GM23248 (cell line): ENCODE measurements at regions not wholly inside any gene's neighbourhood (a gene's known extent, or its start where the extent isn't known, plus 50 kb on each side); places are given as distances from the start of the nearest gene placed in this dataset.

ENCODE experiments used
- DNase-seq: peaks from one replicate; pipeline ENCODE4 v3.0.0-alpha.2; 2015
- H2AFZ ChIP-seq: fragments of 200-600 bp; sonication (generic); 2 replicates; pipeline ENCODE4 v1.6.1; 2016; ENCODE audit warnings: antibody characterized with exemption
- H3F3A ChIP-seq: fragments of 200-600 bp; sonication (generic); 2 replicates; pipeline ENCODE4 v1.6.1; 2016; ENCODE audit warnings: mild to moderate bottlenecking, antibody characterized with exemption, mixed run types; ENCODE audit not compliant: insufficient read depth
- H3K27ac ChIP-seq: fragments of 200-600 bp; sonication (generic); 2 replicates; pipeline ENCODE4 v1.5.1; 2016; ENCODE audit warnings: mild to moderate bottlenecking
- H3K27me3 ChIP-seq: fragments of 200-600 bp; sonication (generic); replicated peaks from 2 replicates; pipeline ENCODE4 v1.6.1; 2016; ENCODE audit warnings: mild to moderate bottlenecking; ENCODE audit not compliant: insufficient read depth
- H3K36me3 ChIP-seq: fragments of 200-600 bp; sonication (generic); 2 replicates; pipeline ENCODE4 v1.6.1; 2016; ENCODE audit warnings: low read depth, mild to moderate bottlenecking
- H3K4me1 ChIP-seq: fragments of 200-600 bp; sonication (generic); 2 replicates; pipeline ENCODE4 v1.6.1; 2016; ENCODE audit warnings: mild to moderate bottlenecking; ENCODE audit not compliant: insufficient read depth
- H3K4me2 ChIP-seq: fragments of 200-600 bp; sonication (generic); one replicate; pipeline ENCODE4 v1.6.1; 2016; ENCODE audit warnings: mild to moderate bottlenecking; ENCODE audit not compliant: unreplicated experiment
- H3K4me3 ChIP-seq: fragments of 200-600 bp; sonication (generic); 2 replicates; pipeline ENCODE4 v1.5.1; 2016; ENCODE audit warnings: mild to moderate bottlenecking
- H3K79me2 ChIP-seq: fragments of 200-600 bp; sonication (generic); 2 replicates; pipeline ENCODE4 v1.6.1; 2016; ENCODE audit warnings: mild to moderate bottlenecking; ENCODE audit not compliant: insufficient read depth
- H3K9ac ChIP-seq: fragments of 200-600 bp; sonication (generic); 2 replicates; pipeline ENCODE4 v1.6.1; 2016; ENCODE audit warnings: mild to moderate bottlenecking
- H3K9me2 ChIP-seq: fragments of 200-600 bp; sonication (generic); 2 replicates; pipeline ENCODE4 v1.6.1; 2016; ENCODE audit warnings: mixed run types, mild to moderate bottlenecking, moderate library complexity; ENCODE audit not compliant: insufficient read depth
- H3K9me3 ChIP-seq: fragments of 200-600 bp; sonication (generic); one replicate; pipeline ENCODE4 v1.6.1; 2017; ENCODE audit warnings: low read depth
- H4K20me1 ChIP-seq: fragments of 200-600 bp; sonication (generic); 2 replicates; pipeline ENCODE4 v1.6.0; 2016; ENCODE audit not compliant: insufficient read depth
- EZH2 ChIP-seq: fragments of 200-600 bp; sonication (generic); IDR thresholded peaks from 2 replicates; pipeline ENCODE4 v1.6.1; 2018; ENCODE audit warnings: antibody characterized with exemption, mild to moderate bottlenecking; ENCODE audit not compliant: insufficient read depth, poor library complexity, severe bottlenecking
- EZH2phosphoT487 ChIP-seq: fragments of 200-600 bp; sonication (generic); IDR thresholded peaks from 2 replicates; pipeline ENCODE4 v1.6.1; 2018; ENCODE audit warnings: antibody characterized with exemption, moderate library complexity, mild to moderate bottlenecking, low read depth; ENCODE audit not compliant: insufficient read depth
- WGBS, 2 experiments: methylation state at CpG; one replicate each; pipeline ENCODE4 v1.1.6; 2015 to 2017; ENCODE audit warnings: low lambda C conversion rate in 2 of 2, low coverage in 1 of 2; ENCODE audit errors: missing lambda C conversion rate in 2 of 2; 5-methylcytosine and 5-hydroxymethylcytosine counted together
- in situ Hi-C: fragments of 300-500 bp; cut with MboI; formaldehyde crosslinking; loops from 2 replicates; pipeline ENCODE4 v1.15.0; 2020

DNA sequence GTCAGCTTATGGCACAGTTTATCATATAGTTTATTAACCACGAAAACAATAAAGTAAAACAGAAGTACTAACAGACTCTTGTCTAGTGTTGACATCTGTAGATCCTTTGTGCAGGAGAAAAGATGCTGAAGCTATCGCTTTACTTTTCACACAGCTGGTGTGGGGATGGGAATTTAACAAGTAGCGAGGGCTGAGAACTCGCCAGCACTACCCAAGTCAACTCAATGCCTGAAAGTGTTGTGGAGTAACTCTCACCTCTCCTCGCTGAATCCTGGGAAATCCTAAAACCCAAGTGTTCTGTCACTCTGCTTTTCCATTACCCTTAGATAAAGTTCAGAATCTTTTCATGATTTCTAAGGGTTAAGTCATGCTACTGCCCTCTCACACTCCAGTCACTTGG lies 264.2 kb downstream of the BMP4 start:
- WGBS, 2 experiments, result 61 to 72% methylated on average over 5 of the region's 5 CpGs
- Histone ChIP-seq H3K4me1 (no peaks in the 10 kb centered on the region), H3K79me2 (no peaks in the 10 kb centered on the region), H3K9me3 (no peaks in the 10 kb centered on the region), H3K27ac (no peak overlapping the region), H2AFZ (no peak overlapping the region), H3K4me2 (no peak overlapping the region), H3K9me2 (no peaks in the 10 kb centered on the region), H3K36me3 (no peaks in the 10 kb centered on the region), H3K9ac (no peak overlapping the region), H3F3A (no peaks in the 10 kb centered on the region), H3K27me3 (peaks cover 4% of the 10 kb centered on the region; the same call in 1 of the 2 replicates), H3K4me3 (no peak overlapping the region), H4K20me1 (no peaks in the 10 kb centered on the region)
- in situ Hi-C loops, result no loop called here
- DNase-seq, result no peak
- no peak for TF ChIP-seq EZH2
- no peak for TF ChIP-seq EZH2phosphoT487

DNA sequence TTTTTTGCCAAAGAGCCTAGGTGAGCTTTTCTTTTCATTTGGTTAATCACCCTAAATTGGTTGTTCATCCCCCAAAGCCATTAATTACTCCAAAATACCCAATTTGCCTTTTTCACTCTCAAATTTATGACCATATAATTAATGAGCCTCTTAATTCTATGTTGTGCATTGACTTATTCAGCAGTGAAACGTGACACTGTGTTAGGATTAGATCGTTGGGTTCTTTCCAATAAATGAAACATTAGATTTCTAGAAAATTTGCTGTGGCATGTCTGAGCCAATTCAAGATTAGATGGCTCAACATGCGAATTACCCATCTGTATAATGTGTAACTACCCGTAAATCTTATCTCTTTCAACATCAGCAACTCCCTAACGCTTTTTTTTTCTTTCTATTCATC lies 273.4 kb downstream of the BMP4 start:
- in situ Hi-C loops, result no loop called here
- Histone ChIP-seq H3K36me3 (no peaks in the 10 kb centered on the region), H3F3A (no peaks in the 10 kb centered on the region), H3K79me2 (no peaks in the 10 kb centered on the region), H3K9me2 (no peaks in the 10 kb centered on the region), H2AFZ (no peak overlapping the region), H3K27me3 (no peaks in the 10 kb centered on the region; the same call in 1 of the 2 replicates), H3K27ac (no peak overlapping the region), H3K4me1 (no peaks in the 10 kb centered on the region), H3K9ac (no peak overlapping the region), H3K4me3 (no peak overlapping the region), H3K4me2 (no peak overlapping the region), H3K9me3 (no peaks in the 10 kb centered on the region), H4K20me1 (no peaks in the 10 kb centered on the region)
- TF ChIP-seq EZH2 (no peak), EZH2phosphoT487 (no peak)
- 41 to 44% methylated on average over 5 of the region's 5 CpGs for WGBS, 2 experiments
- DNase-seq, result no peak

DNA sequence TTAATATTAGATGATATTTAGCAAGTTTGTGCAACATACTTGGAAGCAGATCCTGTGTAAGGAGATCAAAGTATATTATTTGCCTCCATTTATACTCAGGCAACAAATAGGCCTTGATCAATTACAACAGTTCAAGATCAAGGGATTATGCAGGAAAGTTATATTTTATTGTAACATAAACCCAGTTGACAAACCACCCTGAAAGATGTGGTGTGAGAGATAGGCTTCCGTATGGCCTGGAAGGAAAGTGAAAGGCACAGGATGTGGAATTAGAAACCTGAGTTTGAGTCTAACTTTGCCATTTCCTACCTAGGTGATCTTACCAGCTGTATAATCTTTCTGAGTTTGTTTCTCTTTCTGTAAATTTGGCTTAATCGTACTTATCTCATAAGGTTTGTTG lies 284.1 kb downstream of the BMP4 start:
- H3K27me3 ChIP-seq, result peaks cover 22% of the 10 kb centered on the region
- 0 out of 2 replicates have a peak, but pooled peaks cover 7% of the 10 kb centered on the region for H3F3A ChIP-seq
- H2AFZ ChIP-seq, result no peak overlapping the region
- H3K4me2 ChIP-seq, result no peak overlapping the region
- H3K9ac ChIP-seq, result no peak overlapping the region
- H3K4me1 ChIP-seq, result no peaks in the 10 kb centered on the region
- no peak for DNase-seq
- in situ Hi-C loops, result no loop called here
- TF ChIP-seq EZH2phosphoT487 (no peak), EZH2 (no peak)
- H3K4me3 ChIP-seq, result no peak overlapping the region
- no peaks in the 10 kb centered on the region for H4K20me1 ChIP-seq
- 59 to 66% methylated on average over 2 of the region's 2 CpGs for WGBS, 2 experiments
- no peak overlapping the region for H3K27ac ChIP-seq
- H3K9me3 ChIP-seq, result no peaks in the 10 kb centered on the region
- no peaks in the 10 kb centered on the region for H3K36me3 ChIP-seq
- no peaks in the 10 kb centered on the region for H3K79me2 ChIP-seq
- no peaks in the 10 kb centered on the region for H3K9me2 ChIP-seq

- H3F3A ChIP-seq, result 0 out of 2 replicates have a peak, but pooled peaks cover 7% of the 10 kb centered on the region
- H3K27me3 ChIP-seq, result peaks cover 37% of the 10 kb centered on the region
- peak; percentile 81 for DNase-seq
- no peaks in the 10 kb centered on the region for H3K4me1 ChIP-seq
- no peak overlapping the region for H3K4me2 ChIP-seq
- H3K36me3 ChIP-seq, result no peaks in the 10 kb centered on the region
- TF ChIP-seq EZH2phosphoT487 (no peak), EZH2 (no peak)
- H3K9ac ChIP-seq, result no peak overlapping the region
- no peak overlapping the region for H3K27ac ChIP-seq
- in situ Hi-C loops, result no loop called here
- no peak overlapping the region for H3K4me3 ChIP-seq
- no peak overlapping the region for H2AFZ ChIP-seq
- H3K79me2 ChIP-seq, result no peaks in the 10 kb centered on the region
- H3K9me2 ChIP-seq, result no peaks in the 10 kb centered on the region
- no peaks in the 10 kb centered on the region for H3K9me3 ChIP-seq
- H4K20me1 ChIP-seq, result no peaks in the 10 kb centered on the region
These were observed 285.9 kb downstream of the BMP4 start for GRCh38 chr14:53670701-53671100.

GRCh38 chr14:53668897-53669296 lies 287.7 kb downstream of the BMP4 start:
- Histone ChIP-seq H3K36me3 (no peaks in the 10 kb centered on the region), H3K27me3 (peaks cover 41% of the 10 kb centered on the region), H3K9ac (no peak overlapping the region), H3K79me2 (no peaks in the 10 kb centered on the region), H3K4me2 (no peak overlapping the region), H4K20me1 (no peaks in the 10 kb centered on the region), H3K4me3 (no peak overlapping the region), H3F3A (0 out of 2 replicates have a peak, but pooled peaks cover 7% of the 10 kb centered on the region), H3K4me1 (no peaks in the 10 kb centered on the region), H2AFZ (no peak overlapping the region), H3K9me3 (no peaks in the 10 kb centered on the region), H3K9me2 (no peaks in the 10 kb centered on the region), H3K27ac (no peak overlapping the region)
- TF ChIP-seq EZH2phosphoT487 (no peak), EZH2 (no peak)
- no peak for DNase-seq
- in situ Hi-C loops, result no loop called here
- 25 to 37% methylated on average over 5 of the region's 5 CpGs for WGBS, 2 experiments
